Endothelial cell of umbilical vein (primary cell): ENCODE measurements at regions not wholly inside any gene's neighbourhood (a gene's known extent, or its start where the extent isn't known, plus 50 kb on each side); places are given as distances from the start of the nearest gene placed in this dataset.

Experiments
- BruUV-seq: library from RNA; stranded (reverse); fragments of 400-500 nt; replicated peaks from 2 replicates; lab custom pipeline; 2021; lab: Mats Ljungman, UMichigan
- CTCF ChIA-PET: fragments of 300-600, 350-600 bp; sonication (Branson Sonifier 250); formaldehyde crosslinking; loops from one replicate; lab custom pipeline; 2021; ENCODE audit warnings: antibody characterized with exemption, inconsistent platforms; lab: Charles Lee
- POLR2A ChIA-PET: fragments of 300-600, 350-600 bp; sonication (Branson Sonifier 250); formaldehyde crosslinking; loops from one replicate; lab custom pipeline; 2021; ENCODE audit warnings: antibody characterized with exemption, inconsistent platforms; lab: Charles Lee
- DNase-seq: peaks from one replicate; pipeline ENCODE4 v3.0.0-alpha.2; 2011; ENCODE audit warnings: low read depth, low spot score
- FAIRE-seq: peaks from 2 replicates; lab custom pipeline; 2011; peaks lifted over from hg19 to GRCh38; lab: Jason Lieb, UNC
- H2AFZ ChIP-seq: 2 replicates; pipeline ENCODE4 v1.6.0; 2012; ENCODE audit warnings: low read depth, low read length, control low read depth, inconsistent platforms
- H3K27ac ChIP-seq: 2 replicates; pipeline ENCODE4 v1.5.1; 2011; ENCODE audit warnings: low read depth, mild to moderate bottlenecking, control low read depth, low read length, moderate library complexity; ENCODE audit not compliant: insufficient read depth
- H3K27me3 ChIP-seq, 2 experiments: 2 replicates each; pipeline versions ENCODE4 v1.6.0 to v1.6.1; 2011; ENCODE audit warnings: low read length in 2 of 2, mixed read lengths in 1 of 2; ENCODE audit not compliant: control insufficient read depth in 2 of 2, insufficient read depth in 2 of 2
- H3K36me3 ChIP-seq, 2 experiments: 2 replicates in 1 of 2; 3 replicates in 1 of 2; pipeline ENCODE4 v1.5.1; 2011; ENCODE audit warnings: low read length in 2 of 2, mild to moderate bottlenecking in 1 of 2, moderate library complexity in 1 of 2; ENCODE audit not compliant: control insufficient read depth in 2 of 2, insufficient read depth in 2 of 2; ENCODE audit errors: extremely low read depth in 1 of 2
- H3K4me1 ChIP-seq: 3 replicates; pipeline ENCODE4 v1.5.1; 2011; ENCODE audit warnings: mild to moderate bottlenecking, low read length; ENCODE audit not compliant: control insufficient read depth, insufficient read depth; ENCODE audit errors: extremely low read depth
- H3K4me2 ChIP-seq: 2 replicates; pipeline ENCODE4 v1.6.1; 2011; ENCODE audit warnings: low read length, control low read depth, mixed read lengths; ENCODE audit not compliant: insufficient read depth
- H3K4me3 ChIP-seq, 3 experiments: fragments of 200-600 bp in 1 of 3; sonication (generic), shearing (Covaris generic) in 1 of 3; replicated peaks in 1 of 3; 2 replicates each; pipeline ENCODE4 v1.5.1; 2011 to 2016; ENCODE audit warnings: control low read depth in 3 of 3, low read length in 3 of 3, mild to moderate bottlenecking in 2 of 3, inconsistent platforms in 1 of 3, low read depth in 1 of 3, moderate library complexity in 1 of 3; ENCODE audit not compliant: insufficient read depth in 1 of 3
- H3K79me2 ChIP-seq: 2 replicates; pipeline ENCODE4 v1.6.0; 2012; ENCODE audit warnings: low read length, inconsistent platforms; ENCODE audit not compliant: control insufficient read depth, insufficient read depth
- H3K9ac ChIP-seq: replicated peaks from 2 replicates; pipeline ENCODE3; 2011; ENCODE audit warnings: low read length, control low read depth; ENCODE audit not compliant: insufficient read depth; ENCODE audit errors: extremely low read depth
- H3K9me1 ChIP-seq: replicated peaks from 3 replicates; pipeline ENCODE4 v1.6.0; 2011; ENCODE audit warnings: mild to moderate bottlenecking, low read length; ENCODE audit not compliant: control insufficient read depth, insufficient read depth; ENCODE audit errors: extremely low read depth
- H3K9me3 ChIP-seq: replicated peaks from 2 replicates; pipeline ENCODE4 v1.5.1; 2012; ENCODE audit warnings: low read length, inconsistent platforms; ENCODE audit not compliant: control insufficient read depth, insufficient read depth
- H4K20me1 ChIP-seq: replicated peaks from 2 replicates; pipeline ENCODE3; 2011; ENCODE audit warnings: mild to moderate bottlenecking, low read length; ENCODE audit not compliant: control insufficient read depth, insufficient read depth; ENCODE audit errors: extremely low read depth
- EZH2 ChIP-seq: IDR thresholded peaks from 2 replicates; pipeline ENCODE4 v1.6.1; 2012; ENCODE audit warnings: borderline replicate concordance, low read depth, mild to moderate bottlenecking, moderate library complexity, low read length, inconsistent platforms; ENCODE audit not compliant: severe bottlenecking
- FOS ChIP-seq: IDR thresholded peaks from 2 replicates; pipeline ENCODE4 v1.6.1; 2011; ENCODE audit warnings: mild to moderate bottlenecking, low read length, moderate library complexity, borderline replicate concordance; ENCODE audit not compliant: insufficient read depth
- GATA2 ChIP-seq: IDR thresholded peaks from 2 replicates; pipeline ENCODE4 v1.7.0; 2011; ENCODE audit warnings: low read depth, mild to moderate bottlenecking, moderate library complexity, mixed read lengths, low read length; ENCODE audit not compliant: insufficient read length, insufficient read depth
- JUN ChIP-seq: IDR thresholded peaks from 2 replicates; pipeline ENCODE4 v1.6.1; 2011; ENCODE audit warnings: borderline replicate concordance, low read depth; ENCODE audit not compliant: insufficient read length, insufficient read depth
- MYC ChIP-seq: IDR thresholded peaks from one replicate; pipeline ENCODE4 v1.6.1; 2011; ENCODE audit warnings: mild to moderate bottlenecking, low read depth, low read length
- POLR2A ChIP-seq: IDR thresholded peaks from 2 replicates; pipeline ENCODE4 v1.6.1; 2012; ENCODE audit warnings: low read depth, mild to moderate bottlenecking, control low read depth, low read length
- POLR2AphosphoS5 ChIP-seq: IDR thresholded peaks from 2 replicates; pipeline ENCODE4 v1.6.1; 2012; ENCODE audit warnings: low read depth, mild to moderate bottlenecking, control low read depth, low read length, moderate library complexity; ENCODE audit not compliant: insufficient read depth
- dilution Hi-C: fragments of 300-500 bp; cut with MboI; formaldehyde crosslinking; loops from one replicate; pipeline ENCODE4 v1.15.0; 2019; ENCODE audit warnings: low sequenced_read_pairs; ENCODE audit not compliant: extremely low pct_ligation_motif_present
- intact Hi-C: fragments of 100-400 bp; cut with micrococcal nuclease; formaldehyde crosslinking; loops from one replicate; pipeline ENCODE4 v1.10.0; 2022
- TF ChIP-seq, protein P1 (sequence below), 2 donors: IDR thresholded peaks; 1 replicate in 1 of 2; 2 replicates in 1 of 2; pipeline ENCODE4 v1.5.1; 2011; ENCODE audit warnings: low read length in 2 of 2, mild to moderate bottlenecking in 2 of 2, moderate library complexity in 2 of 2, control low read depth in 1 of 2, inconsistent platforms in 1 of 2, low read depth in 1 of 2; ENCODE audit not compliant: insufficient read depth in 1 of 2; ENCODE audit errors: extremely low read depth in 1 of 2
- TF ChIP-seq, protein P2 (sequence below): IDR thresholded peaks from 2 replicates; pipeline ENCODE4 v1.6.1; 2011; ENCODE audit not compliant: insufficient read depth, insufficient read length

DNA sequence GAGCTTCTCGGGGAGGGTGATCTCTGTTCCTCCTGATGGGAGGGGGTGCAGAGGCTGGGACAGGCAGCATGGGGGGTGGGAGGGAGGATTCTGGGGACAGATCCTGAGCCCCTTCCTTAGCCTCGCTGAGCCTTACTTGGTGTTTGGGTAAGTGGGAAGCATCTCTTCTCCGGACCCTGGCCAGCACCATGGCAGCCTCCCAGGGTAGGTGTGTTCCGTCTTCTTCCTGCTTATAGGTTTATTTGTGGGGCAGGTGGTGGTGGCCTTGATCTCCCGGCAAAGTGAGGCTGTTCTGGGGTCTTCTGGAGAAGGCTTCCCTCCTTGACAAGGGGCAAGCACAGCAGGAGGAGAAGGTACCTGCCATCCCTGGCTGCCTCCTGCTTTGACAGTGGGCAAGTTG, 226.9 kb downstream of the GLRX3 start:
- Histone ChIP-seq H3K36me3 (no peaks in the 10 kb centered on the region), H3K4me3 (no peak overlapping the region), H3K9me1 (no peaks in the 10 kb centered on the region), H3K4me2 (no peak overlapping the region), H3K4me1 (no peaks in the 10 kb centered on the region), H3K79me2 (no peaks in the 10 kb centered on the region), H3K27ac (no peak overlapping the region), H3K9ac (no peak overlapping the region), H4K20me1 (no peaks in the 10 kb centered on the region), H3K9me3 (peaks cover 6% of the 10 kb centered on the region), H2AFZ (no peak overlapping the region), H3K27me3 (no peaks in the 10 kb centered on the region)
- ChIA-PET CTCF (no interaction called here), POLR2A (no interaction called here)
- BruUV-seq: no TSS peak
- TF ChIP-seq, protein P1, sequence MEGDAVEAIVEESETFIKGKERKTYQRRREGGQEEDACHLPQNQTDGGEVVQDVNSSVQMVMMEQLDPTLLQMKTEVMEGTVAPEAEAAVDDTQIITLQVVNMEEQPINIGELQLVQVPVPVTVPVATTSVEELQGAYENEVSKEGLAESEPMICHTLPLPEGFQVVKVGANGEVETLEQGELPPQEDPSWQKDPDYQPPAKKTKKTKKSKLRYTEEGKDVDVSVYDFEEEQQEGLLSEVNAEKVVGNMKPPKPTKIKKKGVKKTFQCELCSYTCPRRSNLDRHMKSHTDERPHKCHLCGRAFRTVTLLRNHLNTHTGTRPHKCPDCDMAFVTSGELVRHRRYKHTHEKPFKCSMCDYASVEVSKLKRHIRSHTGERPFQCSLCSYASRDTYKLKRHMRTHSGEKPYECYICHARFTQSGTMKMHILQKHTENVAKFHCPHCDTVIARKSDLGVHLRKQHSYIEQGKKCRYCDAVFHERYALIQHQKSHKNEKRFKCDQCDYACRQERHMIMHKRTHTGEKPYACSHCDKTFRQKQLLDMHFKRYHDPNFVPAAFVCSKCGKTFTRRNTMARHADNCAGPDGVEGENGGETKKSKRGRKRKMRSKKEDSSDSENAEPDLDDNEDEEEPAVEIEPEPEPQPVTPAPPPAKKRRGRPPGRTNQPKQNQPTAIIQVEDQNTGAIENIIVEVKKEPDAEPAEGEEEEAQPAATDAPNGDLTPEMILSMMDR (IDR thresholded peaks at IDR 0.05; ENCODE audit: extremely low read depth in 1 of 2, insufficient read depth in 1 of 2, low read depth in 1 of 2, low read length in 2 of 2): no peak
- dilution Hi-C loops (no loop called here), intact Hi-C loops (no loop called here)
- no peak for FAIRE-seq
- DNase-seq: no peak

DNA sequence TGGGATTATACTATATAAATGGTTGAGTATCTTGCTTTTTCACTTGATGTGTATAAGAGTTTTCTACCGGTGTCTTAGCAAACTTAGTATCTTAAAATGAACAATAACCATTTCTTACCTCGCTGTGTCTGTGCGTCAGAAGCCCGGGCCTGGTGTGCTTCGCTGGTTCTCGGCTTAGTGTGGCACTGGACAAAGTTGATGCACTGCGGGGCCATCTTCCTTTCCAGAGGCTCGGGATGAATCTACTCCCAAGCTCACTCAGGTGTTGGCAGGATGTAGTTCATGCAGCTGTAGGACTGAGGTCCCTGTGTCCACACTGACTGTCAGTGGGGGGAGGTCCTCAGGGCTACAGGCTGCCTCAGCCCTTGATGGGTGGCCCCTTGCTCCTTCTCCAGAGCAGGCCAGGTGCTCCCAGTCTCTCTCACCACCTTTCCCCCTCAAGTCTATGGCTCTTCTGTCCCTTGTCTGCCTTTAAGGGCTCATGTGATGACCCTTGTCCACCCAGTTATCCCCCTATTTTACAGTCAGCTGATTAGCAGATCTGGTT, 227.8 kb downstream of the GLRX3 start:
- intact Hi-C loops: no loop called here
- no peak overlapping the region for H2AFZ ChIP-seq

More for the DNA sequence above, 227.8 kb downstream of the GLRX3 start:
- BruUV-seq: no TSS peak
- Histone ChIP-seq H3K4me1 (no peaks in the 10 kb centered on the region), H3K9ac (no peak overlapping the region), H3K79me2 (no peaks in the 10 kb centered on the region), H4K20me1 (no peaks in the 10 kb centered on the region), H3K27ac (no peak overlapping the region), H3K9me3 (peaks cover 5% of the 10 kb centered on the region), H3K36me3 (no peaks in the 10 kb centered on the region), H3K4me2 (no peak overlapping the region), H3K9me1 (no peaks in the 10 kb centered on the region), H3K27me3 (no peaks in the 10 kb centered on the region), H3K4me3 (no peak overlapping the region)
- ChIA-PET CTCF (no interaction called here), POLR2A (no interaction called here)
- no peak for DNase-seq
- no peak for FAIRE-seq
- TF ChIP-seq JUN (no peak), EZH2 (no peak), GATA2 (no peak), POLR2AphosphoS5 (no peak), MYC (no peak), POLR2A (no peak), FOS (no peak)
- TF ChIP-seq, protein P2, sequence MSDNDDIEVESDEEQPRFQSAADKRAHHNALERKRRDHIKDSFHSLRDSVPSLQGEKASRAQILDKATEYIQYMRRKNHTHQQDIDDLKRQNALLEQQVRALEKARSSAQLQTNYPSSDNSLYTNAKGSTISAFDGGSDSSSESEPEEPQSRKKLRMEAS: no peak
- TF ChIP-seq, protein P1 (IDR thresholded peaks at IDR 0.05; ENCODE audit: extremely low read depth in 1 of 2, insufficient read depth in 1 of 2, low read depth in 1 of 2, low read length in 2 of 2): no peak
- dilution Hi-C loops: no loop called here
